ENCODE measurements at regions not wholly inside any gene's neighbourhood (a gene's known extent, or its start where the extent isn't known, plus 50 kb on each side); places are given as distances from the start of the nearest gene placed in this dataset.

- no peak for TF ChIP-seq CTCF (IDR thresholded peaks at IDR 0.05; ENCODE audit: low read depth, low read length)
- TF ChIP-seq EZH2phosphoT487 (IDR thresholded peaks at IDR 0.05; ENCODE audit: low read depth) = no peak
These were observed 1985.5 kb upstream of the CDH6 start for GRCh38 chr5:29208024-29208423.

Data from OCI-LY3 (cell line).